HG03108 (cell line): ENCODE measurements at regions not wholly inside any gene's neighbourhood (a gene's known extent, or its start where the extent isn't known, plus 50 kb on each side); places are given as distances from the start of the nearest gene placed in this dataset.

ENCODE experiments used
- ATAC-seq: cut with Tn5 transposase; IDR thresholded peaks from one replicate; pipeline ENCODE4 v1.9.1; 2021; ENCODE audit warnings: moderate library complexity; ENCODE audit not compliant: unreplicated experiment

DNA sequence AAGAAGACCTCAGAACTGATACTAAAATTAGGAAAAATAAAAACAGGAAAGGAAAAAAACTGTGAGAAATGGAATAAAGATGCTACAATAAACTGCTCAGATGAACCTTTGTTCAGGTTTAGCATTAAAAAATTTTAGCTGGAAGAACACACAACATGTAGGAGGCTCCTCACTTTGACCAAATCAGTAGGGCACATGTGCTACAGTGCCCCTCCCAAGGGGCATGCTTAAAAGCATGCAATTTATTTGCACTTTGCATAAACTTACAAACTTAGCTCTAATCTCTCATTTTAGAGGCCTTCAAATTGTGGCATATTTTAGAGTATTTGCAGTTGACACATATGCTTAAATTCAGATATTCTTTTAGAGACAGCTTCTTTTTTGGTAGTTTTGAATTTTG is 570.2 kb downstream of the UTRN start:
- ATAC-seq = no peak

DNA sequence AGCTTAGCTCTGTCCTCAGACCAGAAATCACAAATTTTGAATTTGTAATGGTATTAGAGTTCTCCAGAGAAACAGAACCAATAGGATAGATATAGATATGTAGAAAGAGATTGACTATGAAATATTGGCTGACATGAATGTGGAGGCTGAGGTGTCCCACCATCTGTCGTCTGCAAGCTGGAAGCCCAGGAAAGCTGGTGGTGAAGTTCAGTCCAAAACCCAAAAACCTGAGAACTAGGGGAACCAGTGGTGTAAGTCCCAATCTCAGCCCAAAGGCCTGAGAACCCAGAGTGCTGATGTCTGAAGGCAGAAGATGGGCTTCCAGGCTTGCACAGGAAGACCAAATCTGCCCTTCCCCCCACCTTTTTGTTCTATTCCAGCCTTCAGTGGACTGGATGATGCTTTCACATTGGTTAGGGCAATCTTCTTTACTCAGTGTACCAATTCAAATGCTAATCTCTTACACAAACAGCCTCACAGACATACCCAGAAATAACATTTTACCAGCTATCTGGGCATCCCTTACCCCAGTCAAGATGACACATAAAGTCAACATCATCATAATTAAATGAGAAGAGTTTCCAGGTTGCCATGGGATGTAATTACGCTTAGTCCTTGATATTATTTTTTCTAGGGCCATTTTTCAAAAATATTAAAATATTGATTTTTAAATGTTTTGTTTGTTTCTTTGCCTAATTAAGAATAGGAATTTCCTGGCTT is 570.8 kb downstream of the UTRN start:
- ATAC-seq = no peak

DNA sequence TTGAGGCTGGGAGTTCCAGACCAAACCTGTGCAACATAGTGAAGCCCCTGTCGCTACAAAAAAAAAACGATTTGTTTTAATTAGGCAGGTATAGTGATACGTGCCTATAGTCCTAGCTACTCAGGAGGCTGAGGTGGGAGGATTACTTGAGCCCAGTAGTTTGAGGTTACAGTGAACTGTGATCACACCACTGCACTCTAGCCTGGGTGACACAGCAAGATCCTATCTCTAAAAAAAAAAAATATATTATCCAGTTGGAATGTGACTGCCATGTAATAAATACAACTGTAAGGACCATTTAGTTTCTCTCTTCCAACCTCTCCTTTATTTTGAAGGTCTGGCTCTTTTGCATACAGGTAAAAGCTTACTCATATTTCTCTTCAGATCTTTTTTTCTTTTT is 571.5 kb downstream of the UTRN start:
- no peak for ATAC-seq

DNA sequence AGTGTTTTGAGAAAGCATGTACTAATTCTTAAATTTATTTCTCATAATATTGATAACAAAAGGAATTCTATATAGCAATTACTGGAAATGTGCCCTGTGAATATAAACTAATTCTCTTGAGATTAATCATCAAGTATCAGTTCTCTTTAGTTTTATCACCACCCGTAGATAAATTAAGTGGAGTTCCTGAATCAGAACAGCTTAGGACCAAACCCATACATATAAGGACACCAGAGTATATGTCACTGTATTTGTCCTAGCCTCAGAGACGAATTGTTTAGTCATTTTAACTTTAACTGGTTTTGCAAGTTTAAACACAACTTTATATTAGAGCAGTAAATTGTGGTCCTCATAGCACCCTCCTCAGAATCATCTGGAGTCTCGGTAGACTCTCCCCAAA is 572.0 kb downstream of the UTRN start:
- ATAC-seq = no peak

DNA sequence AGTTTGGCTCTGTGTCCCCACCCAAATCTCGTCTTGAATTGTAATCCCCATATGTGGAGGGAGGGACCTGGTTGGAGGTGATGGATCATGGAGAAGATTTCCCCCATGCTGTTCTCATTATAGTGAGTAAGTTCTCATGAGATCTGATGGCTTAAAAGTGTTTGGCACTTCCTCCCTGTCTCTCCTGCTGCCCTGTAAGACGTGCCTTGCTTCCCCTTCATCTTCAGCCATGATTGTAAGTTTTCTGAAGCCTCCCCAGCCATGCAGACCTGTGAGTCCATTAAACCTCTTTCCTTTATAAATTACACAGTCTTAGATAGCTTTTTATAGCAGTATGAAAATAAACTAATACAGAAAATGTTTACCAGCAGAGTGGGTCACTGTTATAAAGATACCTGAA is 577.6 kb downstream of the UTRN start:
- no peak for ATAC-seq

DNA sequence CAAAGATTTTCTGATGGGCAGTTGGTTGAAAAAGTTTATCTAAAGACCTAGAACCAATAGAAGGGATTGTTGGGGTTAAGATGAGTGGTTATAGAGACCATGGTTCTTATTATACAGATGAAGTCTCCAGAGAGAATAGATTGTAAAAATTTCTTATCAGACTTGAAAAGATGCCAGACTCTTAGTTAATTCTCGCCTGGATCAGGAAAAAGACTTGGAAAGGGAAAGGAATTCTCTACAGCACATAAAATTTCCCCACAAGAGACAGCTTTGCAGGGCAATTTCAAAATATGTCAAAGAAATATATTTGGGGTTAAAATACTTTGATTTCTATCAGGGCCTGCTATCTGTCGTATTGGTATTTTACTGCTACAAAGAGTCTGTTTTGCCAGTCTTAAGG is 582.6 kb downstream of the UTRN start:
- no peak for ATAC-seq

DNA sequence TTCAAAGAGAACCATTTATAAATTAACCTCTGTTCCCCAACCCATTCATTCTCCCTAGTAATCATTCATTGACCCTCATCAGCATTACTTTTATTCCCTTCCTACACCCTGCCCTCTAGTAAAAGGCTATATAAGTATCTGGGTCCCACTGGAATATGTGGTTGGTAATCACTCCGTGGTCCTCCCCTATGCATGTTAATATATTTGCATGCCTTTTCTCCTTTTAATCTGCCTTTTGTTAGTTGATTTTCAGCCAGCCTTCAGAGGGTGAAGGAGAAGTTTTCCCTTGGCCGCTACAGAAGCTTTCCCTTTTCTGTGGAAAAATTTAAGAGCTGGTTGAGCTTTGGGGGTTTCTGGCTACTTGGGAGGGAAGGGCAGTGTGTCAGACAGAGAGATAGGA is 585.6 kb downstream of the UTRN start:
- ATAC-seq = no peak

DNA sequence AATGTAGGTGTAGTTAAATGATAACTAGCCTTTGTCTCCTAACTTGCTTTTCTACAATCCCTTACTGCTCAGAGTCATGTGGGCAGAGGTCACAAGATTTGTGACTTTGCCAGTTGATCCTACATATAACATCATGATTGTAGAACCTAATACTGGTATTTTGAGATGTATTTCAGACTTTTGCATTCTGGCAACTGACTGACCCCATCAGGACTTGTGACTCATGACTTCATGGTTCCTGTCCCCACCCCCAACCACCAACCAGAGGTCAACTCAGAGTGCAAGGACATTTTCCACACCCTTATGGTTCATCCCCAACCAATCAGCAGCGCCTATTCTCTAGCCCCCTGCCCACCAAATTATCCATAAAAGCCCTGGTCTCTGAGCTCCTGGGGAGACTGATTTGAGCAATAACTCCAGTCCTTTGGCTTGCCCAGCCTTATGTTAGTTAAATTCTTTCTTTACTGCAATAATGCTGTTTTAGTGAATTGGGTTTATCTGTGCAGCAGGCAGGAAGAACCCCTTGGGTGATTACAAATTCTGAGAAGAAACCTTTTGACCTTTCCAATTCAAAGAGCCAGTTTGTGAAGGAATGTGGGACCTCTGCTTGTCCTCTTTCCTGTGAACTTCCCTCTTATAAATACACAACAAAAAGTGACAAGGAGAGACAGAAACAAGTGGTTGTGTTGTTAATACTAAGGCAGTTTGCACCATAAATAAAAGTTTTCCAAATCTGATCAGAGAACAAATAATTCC is 588.7 kb downstream of the UTRN start:
- ATAC-seq = no peak

DNA sequence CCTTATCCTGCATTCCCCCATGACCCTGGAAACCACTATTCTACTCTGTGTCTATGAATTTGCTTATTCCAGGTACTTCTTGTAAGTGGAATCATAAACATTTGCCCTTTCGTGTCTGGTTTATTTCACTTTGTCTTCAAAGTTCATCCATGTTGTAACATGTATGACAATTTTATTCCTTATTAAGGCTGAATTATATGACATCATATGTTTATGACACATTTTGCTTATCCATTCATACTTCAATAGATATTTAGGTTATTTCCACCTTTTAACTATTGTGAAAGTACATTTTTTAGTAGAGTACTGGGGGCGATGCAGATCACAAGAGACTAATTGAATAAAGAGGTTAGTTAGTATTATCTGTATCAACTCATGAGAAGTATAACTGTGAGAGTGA is 591.6 kb downstream of the UTRN start:
- no peak for ATAC-seq

DNA sequence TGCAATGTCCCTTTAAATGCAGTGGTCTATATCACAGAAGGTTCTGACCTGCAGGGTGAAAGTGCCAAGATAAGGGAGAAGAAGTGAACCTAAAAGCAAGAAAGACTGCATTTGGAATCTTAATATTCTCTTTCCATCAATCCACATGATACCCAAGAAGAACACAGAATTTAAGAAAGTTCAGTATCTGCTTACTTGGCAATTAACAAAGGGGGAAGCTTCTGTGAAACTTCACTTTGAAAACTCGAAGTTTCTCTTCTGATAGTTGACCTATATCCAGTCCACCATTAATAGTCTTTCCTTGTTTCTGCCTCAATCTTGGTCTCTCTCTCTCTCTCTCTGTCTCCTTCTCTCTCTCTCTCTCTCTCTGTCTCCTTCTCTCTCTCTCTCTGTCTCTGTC is 592.0 kb downstream of the UTRN start:
- ATAC-seq = no peak

DNA sequence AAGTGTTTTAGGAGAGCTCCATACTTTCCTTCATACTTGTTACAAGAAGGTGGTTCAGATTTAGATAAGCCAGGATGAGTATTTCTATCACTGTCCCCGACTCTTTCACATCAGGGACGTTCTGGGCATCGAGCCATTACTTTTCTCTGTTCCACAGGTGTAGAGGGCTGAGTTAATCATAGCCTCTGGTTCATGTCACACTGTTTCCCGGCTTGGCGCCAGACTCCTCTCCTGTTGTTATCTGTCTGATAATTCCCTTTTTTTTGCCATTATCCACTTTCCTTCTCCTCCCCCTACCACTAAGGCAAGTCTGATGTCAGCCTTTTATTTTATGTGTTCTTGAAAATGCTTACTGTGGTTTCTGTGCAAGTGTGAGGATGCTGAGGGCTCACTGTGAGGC is 593.4 kb downstream of the UTRN start:
- ATAC-seq = no peak

DNA sequence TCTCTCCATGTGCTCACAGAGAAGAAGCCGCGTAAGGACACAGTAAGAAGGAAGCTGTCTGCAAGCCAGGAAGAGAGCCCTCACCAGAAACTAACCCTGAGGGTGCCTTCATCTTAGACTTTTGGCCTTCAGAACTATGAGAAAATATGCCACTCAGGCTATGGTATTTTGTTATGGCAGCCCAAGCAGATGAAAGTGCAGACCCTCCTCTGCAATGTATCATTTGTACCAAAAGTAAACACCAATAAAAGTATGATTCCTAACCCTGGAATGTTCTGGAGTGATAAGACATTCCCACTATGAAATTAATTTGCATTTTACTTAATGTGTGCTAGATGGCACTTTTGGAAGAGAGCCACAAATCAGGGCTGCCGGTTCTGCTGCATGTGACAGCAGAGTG is 594.3 kb downstream of the UTRN start:
- ATAC-seq = no peak

DNA sequence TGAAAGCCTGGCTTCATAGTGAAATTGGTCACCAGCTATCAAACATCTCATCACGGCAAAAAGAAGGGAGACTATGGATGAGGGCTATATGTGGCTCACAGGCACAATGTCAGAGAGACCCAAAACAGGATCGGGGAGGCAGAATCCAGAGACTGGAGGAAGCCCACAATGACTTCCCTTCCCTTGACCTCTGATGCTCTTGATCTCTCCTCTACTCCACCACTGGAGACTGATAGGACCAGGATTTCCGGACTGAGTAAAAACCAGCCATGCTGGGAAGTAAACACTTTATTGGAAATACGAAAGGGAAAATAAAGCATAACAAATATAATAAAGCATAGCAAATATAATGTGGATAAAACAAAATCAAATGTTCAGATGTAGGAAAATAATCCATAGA is 597.3 kb downstream of the UTRN start:
- ATAC-seq = no peak

DNA sequence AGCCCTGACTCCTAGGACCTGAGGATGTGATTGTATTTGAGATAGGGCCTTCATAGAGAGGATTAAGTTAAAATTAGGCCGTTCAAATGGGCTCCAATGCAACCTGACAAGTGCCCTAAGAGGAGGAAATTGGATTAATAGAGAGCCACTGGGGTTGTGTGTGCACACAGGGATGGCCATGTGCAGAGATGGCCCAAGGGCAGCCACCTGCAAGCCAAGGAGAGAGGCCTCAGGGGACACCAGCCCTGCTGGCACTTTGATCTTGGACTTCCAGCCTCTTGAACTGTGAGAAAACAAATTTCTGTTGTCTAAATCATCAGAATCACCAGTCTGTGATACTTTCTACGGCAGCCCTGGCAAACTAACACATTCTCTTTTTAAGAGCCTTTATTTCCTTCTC is 598.8 kb downstream of the UTRN start:
- ATAC-seq = no peak

DNA sequence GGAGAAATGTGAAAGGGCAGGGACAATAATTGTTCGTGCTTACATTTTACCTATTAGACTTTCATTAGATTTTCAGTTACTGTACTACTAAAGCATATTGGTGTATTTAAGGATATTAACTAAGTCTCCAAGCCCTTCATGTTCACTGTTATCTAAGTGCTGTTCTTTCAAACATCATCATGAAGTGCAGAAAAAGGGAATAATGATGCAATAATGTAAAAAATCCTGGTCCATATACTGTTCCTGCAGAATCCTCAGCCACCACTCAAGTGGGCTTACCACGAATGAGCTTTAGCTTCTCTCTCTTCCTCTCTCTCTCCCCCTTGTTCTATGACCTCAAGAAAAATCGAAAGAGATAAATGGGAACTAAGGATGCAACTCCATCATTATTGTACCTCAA is 600.7 kb downstream of the UTRN start:
- no peak for ATAC-seq

DNA sequence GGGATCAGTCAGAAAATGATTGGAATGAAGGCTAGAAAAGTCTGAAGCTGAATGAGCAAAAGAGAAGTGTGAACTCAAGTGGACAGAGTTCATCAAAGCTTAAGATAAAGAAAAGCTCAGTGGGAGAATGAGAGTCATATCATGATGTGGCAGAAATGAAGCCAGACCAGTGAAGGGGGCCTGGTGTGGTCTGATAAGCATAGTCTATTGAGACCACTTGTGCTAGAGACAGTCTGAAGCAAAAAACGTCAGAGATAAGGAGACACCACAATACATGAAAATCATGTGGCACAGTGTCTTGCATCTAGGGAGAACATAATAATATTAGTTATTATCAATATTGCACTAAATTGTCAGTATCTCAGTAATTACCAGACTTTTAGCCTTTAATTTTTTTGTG is 601.5 kb downstream of the UTRN start:
- no peak for ATAC-seq

DNA sequence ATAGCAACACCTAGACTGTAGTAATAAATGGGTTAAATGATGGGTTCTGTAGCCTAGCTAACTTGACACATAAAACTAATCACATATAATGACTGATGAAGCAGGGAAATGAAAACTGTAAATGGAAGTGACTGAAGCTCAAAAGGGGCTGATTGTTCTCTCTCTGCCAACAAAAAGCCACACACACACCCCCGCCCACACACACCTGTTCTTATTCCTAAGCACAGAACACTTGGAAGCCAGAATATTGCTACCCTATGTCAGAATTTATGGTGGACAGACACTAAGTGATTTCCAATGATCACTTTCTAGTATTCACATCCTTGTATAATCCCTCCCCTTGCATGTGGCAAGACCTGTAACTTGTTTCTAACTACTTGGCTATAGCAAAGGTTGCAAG is 603.5 kb downstream of the UTRN start:
- no peak for ATAC-seq

DNA sequence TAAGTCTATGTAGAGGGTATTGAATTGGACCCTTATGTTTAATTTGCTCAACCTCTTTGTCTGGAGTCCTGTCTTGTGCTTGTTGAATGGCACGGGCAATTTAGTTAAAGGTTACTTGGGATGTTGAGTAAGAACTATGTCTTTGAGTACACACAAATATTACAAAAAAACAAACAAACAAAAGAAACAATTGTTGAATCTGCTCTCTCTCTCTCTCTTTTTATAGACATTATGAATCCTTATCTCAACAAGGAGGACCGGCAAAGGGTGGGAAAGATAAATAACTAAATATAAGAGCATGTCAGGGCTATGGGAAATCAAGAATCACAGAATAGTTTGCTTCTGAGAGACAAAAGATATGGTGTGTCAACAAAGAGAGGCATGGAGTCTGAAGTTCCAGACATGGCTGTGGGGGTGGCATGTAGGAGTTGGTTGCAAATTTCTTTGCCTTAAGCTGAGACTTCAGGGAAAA is 608.6 kb downstream of the UTRN start:
- ATAC-seq = no peak

DNA sequence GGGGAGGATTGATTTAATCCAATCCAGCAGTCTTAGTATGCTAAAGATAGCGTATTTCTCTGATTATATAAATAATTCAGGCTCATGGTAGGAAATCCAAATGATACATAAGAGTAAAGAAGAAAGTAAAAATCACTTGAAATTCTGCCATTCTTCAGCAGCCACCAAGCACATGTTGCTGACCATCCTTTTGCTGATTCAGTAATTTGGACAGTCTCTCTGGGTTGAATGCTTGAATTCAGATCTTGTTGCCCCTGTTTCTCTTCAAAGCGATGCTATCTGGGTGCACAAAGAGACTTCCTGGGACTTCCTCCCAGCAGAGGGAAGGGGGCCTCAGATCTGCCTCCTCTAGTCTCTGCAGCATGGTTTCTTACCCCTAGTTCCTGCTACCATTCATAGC is 609.1 kb downstream of the UTRN start:
- ATAC-seq = no peak

DNA sequence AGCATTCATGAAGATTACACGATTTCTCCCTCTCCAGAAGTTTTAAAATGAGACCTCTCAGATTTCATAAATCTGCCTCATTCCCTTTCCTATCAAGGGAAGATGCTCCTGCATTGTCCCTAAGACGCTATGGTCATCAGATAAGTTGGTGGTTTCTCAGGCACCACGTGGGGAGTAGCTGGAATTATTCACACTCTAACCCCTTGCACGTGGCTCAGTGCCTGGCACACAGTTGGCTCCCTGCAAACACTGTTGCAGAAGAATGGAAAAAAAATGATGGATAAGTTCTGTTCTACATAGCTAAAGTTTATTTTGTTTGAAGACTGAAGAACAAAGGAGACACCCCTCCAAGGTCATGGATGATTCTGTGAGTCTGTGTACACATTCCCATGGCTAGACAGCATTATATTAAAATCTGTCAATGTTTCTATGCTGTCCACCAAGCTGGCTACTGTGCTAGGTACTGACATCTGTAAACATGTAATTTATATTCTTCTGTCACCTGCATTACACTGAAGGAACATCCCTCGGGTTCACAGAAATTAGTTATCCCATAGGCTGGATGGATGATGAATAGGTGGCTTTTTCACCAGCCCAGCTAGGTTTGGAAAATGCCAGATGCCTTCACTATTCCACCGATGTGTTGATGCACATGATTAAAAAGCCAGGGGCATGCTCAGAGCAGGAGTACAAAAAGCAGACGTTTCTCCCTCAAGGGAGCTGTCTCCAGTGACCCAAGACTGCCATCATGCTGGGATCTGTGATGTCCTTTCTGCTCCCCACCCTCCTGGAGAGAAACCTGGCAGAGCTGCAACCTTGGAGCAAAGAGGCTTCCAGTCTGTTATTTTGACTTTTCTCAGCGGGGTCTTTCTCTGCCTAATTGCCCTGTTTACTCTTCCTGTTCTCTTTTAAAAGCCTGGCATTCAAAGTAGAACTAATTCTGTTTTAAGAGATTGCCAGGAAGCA is 610.5 kb downstream of the UTRN start:
- no peak for ATAC-seq

DNA sequence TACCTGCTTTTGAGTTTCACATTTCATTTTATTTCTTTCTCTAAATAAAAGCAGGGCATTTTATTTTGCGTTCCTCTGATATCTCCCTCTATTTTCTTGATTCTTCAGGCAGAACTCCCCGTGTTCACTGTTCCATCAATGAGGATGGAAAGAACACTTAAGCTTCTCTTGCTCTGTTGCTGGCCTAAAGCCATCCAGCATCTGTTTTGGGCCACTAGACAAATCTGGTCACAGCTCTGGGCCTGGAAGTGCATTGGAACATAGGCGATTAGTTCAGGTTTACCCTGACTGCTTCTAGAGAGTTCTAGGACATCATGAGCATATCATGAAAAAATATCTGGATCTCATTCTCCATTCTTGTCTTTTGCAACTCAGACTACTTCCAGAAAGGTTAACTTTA is 611.2 kb downstream of the UTRN start:
- no peak for ATAC-seq

DNA sequence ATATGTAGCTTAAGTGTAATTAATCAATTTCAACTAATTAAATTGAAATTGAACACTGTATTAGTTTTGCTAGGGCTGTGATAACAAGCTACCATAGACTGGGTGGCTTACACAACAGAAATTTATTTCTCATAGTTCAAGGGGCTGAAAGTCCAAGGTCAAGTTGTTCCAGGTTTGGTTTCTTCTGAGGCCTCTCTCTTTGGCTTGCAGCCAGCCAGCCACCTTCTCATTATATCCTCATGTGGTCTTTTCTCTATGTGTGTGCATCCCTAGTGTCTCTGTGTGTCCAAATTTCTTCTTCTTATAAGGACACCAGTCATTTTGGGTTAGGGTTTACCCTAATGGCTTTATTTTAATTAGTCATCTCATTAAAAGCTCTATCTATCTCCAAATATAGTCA is 611.7 kb downstream of the UTRN start:
- ATAC-seq = no peak
